ENCODE measurements at regions not wholly inside any gene's neighbourhood (a gene's known extent, or its start where the extent isn't known, plus 50 kb on each side); places are given as distances from the start of the nearest gene placed in this dataset.

GRCh38 chr2:122512091-122512490, 756.6 kb downstream of the TSN start:
- Histone ChIP-seq H3K9me3 (ENCODE audit: insufficient read depth in 2 of 2, low read depth in 1 of 2, low read length in 1 of 2) (no peaks in the 10 kb centered on the region), H3K4me1 (replicated peaks in 1 of 4; ENCODE audit: control insufficient read depth in 3 of 4, insufficient read depth in 4 of 4, low read length in 3 of 4) (peaks cover 1 to 17% (median 10%) of the 10 kb centered on the region in 4 experiments; a peak in 6 of 7 replicates), H3K23ac (ENCODE audit: insufficient read length) (no peak overlapping the region), H3K56ac (replicated peaks; ENCODE audit: insufficient read length, low read depth, low read length) (no peak overlapping the region), H4K5ac (ENCODE audit: insufficient read length, low read depth, low read length) (no peak overlapping the region), H3K4me3 (ENCODE audit: extremely low read depth in 1 of 4, insufficient read depth in 2 of 4, low read depth in 3 of 4, low read length in 4 of 4) (no peak overlapping the region), H4K20me1 (replicated peaks in 1 of 2; ENCODE audit: control insufficient read depth in 1 of 2, insufficient read depth in 2 of 2, low read length in 2 of 2) (no peaks in the 10 kb centered on the region), H3K4me2 (ENCODE audit: insufficient read depth in 1 of 2, low read depth in 2 of 2, low read length in 2 of 2) (no peak overlapping the region), H4K91ac (replicated peaks; ENCODE audit: insufficient read length, low read length) (no peak overlapping the region), H3K79me1 (ENCODE audit: low read depth, low read length) (no peaks in the 10 kb centered on the region), H3K23me2 (ENCODE audit: low read depth, low read length) (no peaks in the 10 kb centered on the region), H2BK5ac (ENCODE audit: low read depth, low read length) (no peak overlapping the region), H2BK120ac (replicated peaks; ENCODE audit: low read depth, low read length) (no peak overlapping the region), H3K27me3 (replicated peaks in 1 of 4; ENCODE audit: control insufficient read depth in 3 of 4, extremely low read depth in 1 of 4, insufficient read depth in 3 of 4, low read length in 3 of 4) (no peaks in the 10 kb centered on the region), H2AFZ (ENCODE audit: low read length) (0 out of 2 replicates have a peak overlapping the region, but pooled peaks have one; percentile 35), H3K4ac (replicated peaks; ENCODE audit: insufficient read length, low read depth, low read length) (no peak overlapping the region), H3K79me2 (ENCODE audit: control insufficient read depth in 1 of 2, insufficient read depth in 2 of 2, low read length in 2 of 2) (no peaks in the 10 kb centered on the region), H4K8ac (ENCODE audit: extremely low read depth, insufficient read depth, low read length) (no peak overlapping the region), H3K27ac (ENCODE audit: low read depth, low read length) (no peak overlapping the region), H2AK5ac (ENCODE audit: low read depth, low read length) (no peak overlapping the region), H3K14ac (ENCODE audit: insufficient read length) (no peak overlapping the region), H3K9ac (replicated peaks in 1 of 4; ENCODE audit: extremely low read depth in 1 of 4, low read depth in 3 of 4, low read length in 3 of 4) (no peak overlapping the region), H2BK20ac (ENCODE audit: low read length) (peak overlapping the region; percentile 62; the same call in 1 of the 2 replicates), H3K18ac (ENCODE audit: extremely low read depth, low read length) (0 out of 2 replicates have a peak overlapping the region, but pooled peaks have one; percentile 66), H2BK15ac (ENCODE audit: low read length) (no peak overlapping the region), H2BK12ac (ENCODE audit: low read depth, low read length) (0 out of 2 replicates have a peak overlapping the region, but pooled peaks have one; percentile 53), H3K36me3 (ENCODE audit: control insufficient read depth in 2 of 4, insufficient read depth in 4 of 4, low read length in 3 of 4) (no peaks in the 10 kb centered on the region)
- WGBS, 2 experiments (ENCODE audit: extremely low coverage in 1 of 2, insufficient coverage in 1 of 2, insufficient read length in 1 of 2, insufficient replicate concordance in 2 of 2, low coverage in 1 of 2, low lambda C conversion rate in 2 of 2, missing lambda C conversion rate in 1 of 2), result 88% methylated on average over 1 of the region's 1 CpG; no CpG with 5 or more reads in 1 of the 2 experiments
- DNase-seq (ENCODE audit: low read depth in 1 of 2, low spot score in 2 of 2), result no peak
- FAIRE-seq, result no peak
- TF ChIP-seq EP300 (IDR thresholded peaks at IDR 0.05; ENCODE audit: borderline replicate concordance in 1 of 2, low read depth in 2 of 2, low read length in 2 of 2) (no peak), GTF2F1 (IDR thresholded peaks at IDR 0.05; ENCODE audit: borderline replicate concordance, low read depth, low read length) (no peak), SAP30 (IDR thresholded peaks at IDR 0.05; ENCODE audit: insufficient read depth, insufficient replicate concordance, low read length) (no peak), SP1 (IDR thresholded peaks at IDR 0.05; ENCODE audit: low read depth, low read length) (no peak), CHD2 (IDR thresholded peaks at IDR 0.05; ENCODE audit: low read length) (no peak), RBBP5 (IDR thresholded peaks at IDR 0.05; ENCODE audit: borderline replicate concordance, low read depth, low read length) (no peak)
- ChIA-PET CTCF (ENCODE audit: partially characterized antibody) (interaction anchor here (0.8 to 1.2 kb wide), 2 partner anchors 10 to 30 kb away, joined by 3 to 4 read pairs; no protein-coding TSS in a partner anchor), POLR2A (ENCODE audit: partially characterized antibody) (no interaction called here)
